HT-29 (cell line): ENCODE measurements at regions not wholly inside any gene's neighbourhood (a gene's known extent, or its start where the extent isn't known, plus 50 kb on each side); places are given as distances from the start of the nearest gene placed in this dataset.
A peak's percentile ranks its signal among the peaks of the same experiment; 100 is the strongest.
"Not testable (repeated sequence)": the region's sequence is repeated elsewhere in the genome, so short reads cannot be mapped to it uniquely, and the experiment has no call there.

ENCODE experiments used
- DNase-seq: peaks from one replicate; pipeline ENCODE4 v3.0.0-alpha.2; 2015; ENCODE audit warnings: low spot score

DNA sequence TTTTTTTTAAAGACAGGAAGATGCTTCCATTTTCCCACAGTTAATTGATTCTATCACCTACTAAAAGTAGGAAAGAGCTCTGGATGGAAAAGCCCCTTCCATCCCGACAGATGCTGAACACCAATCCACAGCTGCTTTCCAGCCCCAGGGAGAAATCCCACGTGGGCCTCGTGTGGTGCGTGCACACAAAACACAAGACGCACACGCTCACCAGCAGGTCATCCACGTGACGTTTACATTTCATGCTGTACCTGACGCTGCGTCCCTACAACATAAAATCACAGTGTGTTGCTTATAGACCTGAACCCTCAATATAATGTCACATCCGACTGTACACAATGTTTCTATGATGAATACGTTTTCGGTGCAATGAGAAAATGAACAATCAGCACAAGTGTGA, 50.2 kb upstream of the DACT2 start:
- DNase-seq = no peak

DNA sequence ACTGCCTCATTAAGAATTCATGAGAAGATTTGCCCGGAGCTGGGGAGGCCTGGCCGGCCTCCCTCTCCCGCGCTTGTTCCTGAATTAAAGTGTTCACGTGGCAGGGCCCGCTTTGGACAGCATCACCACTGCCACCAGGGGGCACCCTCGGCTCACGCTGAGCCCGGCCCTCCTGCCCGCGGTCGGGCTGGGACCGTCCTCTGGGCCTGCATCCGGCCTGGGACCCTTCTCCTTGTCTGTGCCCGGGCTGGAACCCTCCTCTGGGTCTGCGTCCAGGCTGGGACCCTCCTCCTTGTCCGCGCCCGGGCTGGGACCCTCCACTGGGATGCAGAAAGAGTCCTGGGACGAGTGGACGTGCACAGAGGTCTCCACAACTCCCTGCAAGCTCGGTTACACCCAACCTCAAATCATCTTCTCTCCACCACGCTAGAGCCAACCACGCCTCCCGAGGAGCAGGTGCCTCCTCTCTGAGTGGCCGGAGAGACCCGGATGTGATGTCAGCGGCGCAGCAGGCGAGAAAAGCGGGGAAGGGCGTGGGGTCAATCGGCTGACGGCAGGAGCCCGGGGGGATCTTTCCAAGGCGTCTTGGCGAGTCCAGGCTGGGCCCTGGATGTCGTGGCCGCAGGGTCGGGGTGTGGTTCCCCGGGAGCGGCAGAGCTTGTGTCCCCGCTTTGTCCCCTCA, 50.9 kb upstream of the DACT2 start:
- DNase-seq = peak; percentile 68

DNA sequence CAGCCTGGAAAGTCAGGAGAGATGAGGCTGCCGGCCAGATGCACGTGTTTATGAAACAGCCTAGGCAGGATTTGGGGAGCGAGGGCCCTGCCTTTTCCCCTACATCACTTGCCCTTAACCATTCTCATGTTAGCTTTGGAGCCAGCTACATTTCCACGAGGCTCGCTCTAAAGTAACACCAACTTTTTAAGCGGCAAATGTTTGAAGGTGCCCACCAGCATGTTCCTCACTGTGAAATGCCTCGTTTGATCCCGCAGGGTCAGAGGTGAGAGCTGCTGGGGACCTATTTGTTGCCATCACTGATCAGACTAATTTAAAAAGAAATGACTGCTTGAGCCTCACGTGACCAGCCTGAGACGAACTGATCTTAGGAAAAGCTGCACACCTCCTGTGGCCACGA, 51.6 kb upstream of the DACT2 start:
- no peak for DNase-seq

DNA sequence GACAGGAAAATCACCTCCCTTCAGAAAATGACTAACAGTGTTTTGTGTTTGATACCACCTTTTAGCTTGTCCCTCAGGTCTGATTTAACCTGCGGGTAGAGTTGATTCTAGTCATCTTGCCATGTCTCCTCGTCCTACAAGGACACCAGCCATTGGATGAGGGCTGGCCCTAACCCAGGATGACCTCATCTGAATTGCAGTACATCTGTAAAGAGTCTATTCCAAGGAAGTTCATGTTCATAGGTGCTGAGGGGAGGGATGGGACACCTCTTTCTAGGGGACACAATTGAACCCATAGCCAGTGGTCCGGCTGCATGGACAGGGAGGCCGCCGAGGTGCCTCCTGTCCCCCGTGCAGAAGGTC, 52.0 kb upstream of the DACT2 start:
- no peak for DNase-seq

DNA sequence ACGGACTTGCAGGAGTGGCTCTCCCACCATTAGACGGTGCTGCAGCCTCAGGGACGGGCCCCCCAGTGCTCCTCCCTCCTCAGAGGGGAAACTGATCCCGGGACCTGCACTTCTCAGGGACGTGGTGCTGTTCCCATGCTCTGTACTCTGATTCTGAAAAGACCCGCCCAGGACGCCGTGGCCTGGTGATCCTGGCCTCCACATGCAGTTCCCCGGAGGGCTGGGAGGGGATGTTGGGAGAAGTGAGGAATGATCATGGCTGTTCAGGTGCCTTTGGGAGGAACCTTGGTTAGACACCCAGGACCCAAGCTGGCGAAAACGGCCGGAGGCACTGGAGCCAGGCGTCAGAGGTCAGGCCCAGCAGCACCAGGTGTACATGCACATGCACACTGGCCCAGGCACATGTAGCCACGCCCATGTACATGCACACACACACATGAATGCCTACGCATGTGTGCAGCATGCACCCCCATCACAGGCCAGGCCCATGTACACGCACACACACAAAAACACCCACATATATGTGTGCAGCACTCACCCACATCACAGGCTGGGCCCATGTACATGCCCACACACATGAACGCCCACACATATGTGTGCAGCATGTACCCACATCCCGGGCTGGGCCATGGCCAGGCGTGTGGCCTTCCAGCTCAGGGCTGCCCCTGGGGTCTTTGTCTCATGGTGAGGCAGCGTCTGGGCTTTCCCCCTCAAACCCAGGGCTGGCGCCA, 52.6 kb upstream of the DACT2 start:
- no peak for DNase-seq

DNA sequence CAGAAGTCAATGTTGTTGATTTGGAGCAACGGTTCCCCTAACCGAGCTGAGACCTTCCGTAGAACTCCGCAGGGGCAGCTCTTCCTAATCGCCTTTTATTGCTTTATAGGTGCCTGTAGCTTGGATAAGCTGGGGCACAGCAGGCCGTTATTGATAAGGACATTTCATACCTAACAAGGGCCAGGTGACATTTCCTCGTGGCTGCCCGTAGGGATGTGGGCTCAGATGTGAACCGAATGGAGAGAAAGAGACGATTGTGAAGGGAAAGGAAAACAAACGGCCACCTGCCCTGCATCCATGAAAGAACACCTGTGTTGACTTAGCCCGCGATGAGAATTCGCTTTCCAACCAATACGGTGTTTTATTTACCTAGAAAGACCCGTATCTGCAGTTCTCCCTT, 53.3 kb upstream of the DACT2 start:
- DNase-seq = no peak

DNA sequence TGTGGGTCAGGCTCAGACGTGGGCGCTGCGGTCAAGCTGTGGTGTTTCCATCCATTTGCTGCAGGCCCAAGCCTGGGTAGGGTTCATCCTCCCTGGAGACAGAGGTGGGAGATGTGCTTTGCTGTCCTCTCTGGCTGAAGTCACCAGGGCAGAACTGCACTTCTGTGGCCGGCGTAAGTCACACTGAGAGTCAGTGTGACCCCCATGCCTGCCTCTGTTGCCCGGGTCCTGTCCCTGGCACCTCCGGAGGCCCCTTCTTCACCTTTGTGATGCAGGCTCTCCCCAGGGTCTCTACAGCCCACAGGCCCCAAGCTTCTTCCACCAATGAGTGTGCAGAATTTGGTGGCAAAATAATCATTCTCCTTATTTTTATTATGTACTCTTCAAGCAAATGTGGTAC, 53.8 kb upstream of the DACT2 start:
- no peak for DNase-seq

DNA sequence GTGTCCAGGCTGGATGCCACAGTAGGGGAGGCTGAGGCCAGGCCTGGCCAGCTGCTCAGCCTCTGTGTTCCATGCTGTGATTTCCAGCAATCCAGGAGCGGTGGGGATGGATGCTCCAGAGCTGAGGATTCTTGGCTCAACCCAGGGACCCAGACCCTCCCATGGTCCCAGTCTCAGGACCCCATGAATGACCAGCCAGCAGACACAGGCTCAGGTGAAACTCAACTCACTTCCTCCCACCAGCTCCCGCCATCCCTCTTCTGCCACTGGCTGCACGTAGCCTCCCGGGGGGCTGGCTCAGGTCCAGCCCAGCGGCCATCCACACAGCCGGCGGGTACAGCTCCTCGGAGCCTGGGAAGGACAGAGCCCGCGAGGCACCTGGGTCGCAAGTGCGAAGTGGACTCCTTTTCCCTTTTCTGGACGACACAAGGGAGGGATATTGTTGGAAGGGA, 54.5 kb upstream of the DACT2 start:
- no peak for DNase-seq

DNA sequence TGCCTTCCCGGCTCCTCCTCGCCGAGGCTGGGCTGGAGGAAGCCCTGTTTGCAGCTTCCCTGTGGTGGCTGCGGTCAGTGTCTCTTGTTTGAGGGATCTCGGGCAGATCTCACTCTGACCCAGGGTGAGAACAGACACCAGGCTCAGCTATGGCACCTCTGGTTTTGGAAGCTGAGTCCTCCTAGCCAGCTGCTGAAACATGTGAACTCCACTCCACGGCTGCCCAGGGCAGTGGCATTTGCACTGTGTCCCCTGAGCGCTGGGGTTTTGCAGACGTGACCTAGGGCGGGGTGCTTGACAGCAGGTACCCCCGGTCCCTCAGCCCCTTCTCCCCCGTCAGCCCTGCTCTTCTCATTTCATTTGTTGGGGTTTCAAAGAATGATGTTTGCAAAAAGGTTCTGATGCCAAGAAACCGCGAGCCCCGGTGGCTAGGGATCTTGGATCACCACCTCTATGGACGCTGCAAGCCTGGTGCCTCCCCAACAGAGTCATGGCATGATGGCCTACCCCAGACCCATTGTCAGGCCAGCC, 55.0 kb upstream of the DACT2 start:
- no peak for DNase-seq

DNA sequence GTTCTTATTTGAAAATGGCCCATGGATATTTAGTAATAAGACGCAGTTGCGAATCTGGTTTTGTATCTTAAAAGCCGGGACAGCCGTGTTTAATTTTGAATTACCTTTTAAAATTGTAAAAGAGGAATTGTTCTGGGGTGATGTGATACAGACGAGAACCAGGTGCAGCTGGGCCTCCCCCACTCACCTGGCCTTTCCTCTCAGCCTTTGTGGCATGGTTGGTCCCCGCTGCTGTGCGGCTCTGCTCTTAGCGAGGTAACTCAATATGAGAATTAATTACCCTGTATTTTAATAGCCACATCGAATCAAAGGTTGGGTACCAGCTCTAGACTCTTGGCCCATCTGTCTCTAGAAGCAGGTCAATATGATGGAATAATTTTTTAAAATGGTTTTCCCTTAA, 56.5 kb upstream of the DACT2 start:
- no peak for DNase-seq

DNA sequence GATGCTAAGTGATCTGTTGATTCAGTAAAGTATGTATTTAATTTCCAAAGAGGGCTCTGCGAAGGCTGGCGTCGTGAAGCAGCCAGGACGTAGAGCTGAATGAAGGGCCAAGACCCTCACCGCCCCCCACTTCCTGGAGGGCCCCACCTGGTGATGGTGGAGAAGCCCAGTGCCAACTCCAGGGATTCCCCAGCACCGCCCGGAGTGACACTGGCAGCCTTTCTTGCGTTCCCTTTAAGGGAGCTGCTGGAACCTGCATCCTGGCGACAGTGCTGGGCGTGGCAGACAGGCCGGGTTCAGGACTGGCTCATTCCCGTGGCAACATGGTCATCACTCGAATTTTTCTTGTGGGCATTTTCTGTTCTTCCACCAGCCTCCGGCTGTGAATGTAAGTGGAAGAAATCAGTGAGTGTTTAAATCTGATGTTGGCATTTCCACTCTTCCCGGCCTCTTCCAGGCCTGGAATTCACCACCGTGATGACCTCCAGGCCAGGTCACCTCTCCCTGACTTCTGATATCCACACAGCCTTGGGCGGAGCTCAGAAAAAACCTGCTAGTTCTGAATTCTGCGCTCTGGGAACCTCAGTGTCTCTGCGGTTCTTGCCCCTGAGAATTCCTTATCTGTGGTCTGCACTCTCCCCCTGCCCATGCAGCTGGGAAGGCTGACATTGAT, 57.4 kb upstream of the DACT2 start:
- DNase-seq = no peak

DNA sequence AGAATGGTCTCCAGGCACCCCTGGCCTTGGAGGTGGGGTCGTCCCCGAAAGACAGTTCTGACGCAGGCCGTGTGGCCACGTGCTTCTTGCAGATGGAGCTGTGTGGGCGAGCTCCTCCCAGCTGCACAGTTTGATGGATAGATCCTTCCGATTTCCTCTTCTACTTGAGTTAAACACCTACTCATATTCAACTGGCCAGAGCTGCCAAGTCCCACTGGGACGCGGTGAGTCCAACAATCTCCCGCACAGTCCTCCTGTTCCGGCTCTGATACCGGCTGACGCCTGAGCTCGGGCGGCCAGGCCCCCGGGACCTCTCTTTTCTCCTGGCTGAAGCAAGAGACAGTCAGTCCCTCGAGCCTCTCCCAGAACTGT, 57.9 kb upstream of the DACT2 start:
- DNase-seq = no peak

DNA sequence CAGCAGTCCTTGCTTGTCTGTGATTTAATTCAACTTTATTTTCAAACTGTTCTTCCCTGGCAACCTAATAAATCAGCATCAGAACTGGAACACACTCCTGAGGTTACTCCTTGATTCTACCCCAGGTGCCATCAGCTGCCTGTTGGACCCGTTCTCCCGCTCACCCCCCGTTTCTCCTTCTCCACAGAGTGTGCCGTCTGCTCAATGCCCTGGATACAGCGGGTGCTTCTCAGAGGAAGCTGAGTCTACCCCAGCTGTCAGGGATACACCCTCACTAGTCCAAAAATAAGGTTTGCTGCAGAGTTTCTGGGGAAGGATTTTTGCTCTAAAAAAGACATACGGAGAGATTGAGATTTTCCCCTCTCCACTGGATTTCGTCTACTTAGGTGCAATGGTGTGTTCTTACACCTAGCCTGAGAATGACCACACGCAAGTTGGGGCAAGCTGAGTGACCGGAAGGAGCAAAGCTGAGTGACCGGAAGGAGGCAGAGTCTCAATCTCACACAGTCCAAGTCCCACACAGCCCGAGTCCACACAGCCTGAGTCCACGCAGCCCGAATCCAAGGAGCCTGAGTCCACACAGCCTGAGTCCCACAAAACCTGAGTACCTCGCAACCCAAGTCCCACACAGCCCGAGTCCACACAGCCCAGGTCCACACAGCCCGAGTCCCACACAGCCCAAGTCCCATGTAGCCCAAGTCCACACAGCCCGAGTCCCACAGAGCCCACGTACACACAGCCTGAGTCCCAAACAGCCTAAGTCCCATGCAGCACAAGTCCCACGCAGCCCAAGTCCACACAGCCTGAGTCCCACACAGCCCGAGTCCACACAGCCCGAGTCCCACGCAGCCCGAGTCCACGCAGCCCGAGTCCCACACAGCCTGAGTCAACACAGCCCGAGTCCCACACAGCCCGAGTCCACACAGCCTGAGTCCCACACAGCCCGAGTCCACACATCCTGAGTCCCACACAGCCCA, 58.6 kb upstream of the DACT2 start:
- DNase-seq = no peak

DNA sequence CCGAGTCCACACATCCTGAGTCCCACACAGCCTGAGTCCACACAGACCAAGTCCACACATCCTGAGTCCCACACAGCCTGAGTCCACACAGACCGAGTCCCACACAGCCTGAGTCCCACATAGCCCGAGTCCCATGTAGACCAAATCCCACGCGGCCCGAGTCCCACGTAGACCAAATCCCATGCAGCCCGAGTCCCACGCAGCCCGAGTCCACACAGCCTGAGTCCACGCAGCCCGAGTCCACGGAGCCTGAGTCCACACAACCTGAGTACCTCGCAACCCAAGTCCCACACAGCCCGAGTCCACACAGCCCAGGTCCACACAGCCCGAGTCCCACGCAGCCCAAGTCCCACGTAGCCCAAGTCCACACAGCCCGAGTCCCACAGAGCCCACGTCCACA, 60.0 kb upstream of the DACT2 start:
- DNase-seq = not testable (repeated sequence)

DNA sequence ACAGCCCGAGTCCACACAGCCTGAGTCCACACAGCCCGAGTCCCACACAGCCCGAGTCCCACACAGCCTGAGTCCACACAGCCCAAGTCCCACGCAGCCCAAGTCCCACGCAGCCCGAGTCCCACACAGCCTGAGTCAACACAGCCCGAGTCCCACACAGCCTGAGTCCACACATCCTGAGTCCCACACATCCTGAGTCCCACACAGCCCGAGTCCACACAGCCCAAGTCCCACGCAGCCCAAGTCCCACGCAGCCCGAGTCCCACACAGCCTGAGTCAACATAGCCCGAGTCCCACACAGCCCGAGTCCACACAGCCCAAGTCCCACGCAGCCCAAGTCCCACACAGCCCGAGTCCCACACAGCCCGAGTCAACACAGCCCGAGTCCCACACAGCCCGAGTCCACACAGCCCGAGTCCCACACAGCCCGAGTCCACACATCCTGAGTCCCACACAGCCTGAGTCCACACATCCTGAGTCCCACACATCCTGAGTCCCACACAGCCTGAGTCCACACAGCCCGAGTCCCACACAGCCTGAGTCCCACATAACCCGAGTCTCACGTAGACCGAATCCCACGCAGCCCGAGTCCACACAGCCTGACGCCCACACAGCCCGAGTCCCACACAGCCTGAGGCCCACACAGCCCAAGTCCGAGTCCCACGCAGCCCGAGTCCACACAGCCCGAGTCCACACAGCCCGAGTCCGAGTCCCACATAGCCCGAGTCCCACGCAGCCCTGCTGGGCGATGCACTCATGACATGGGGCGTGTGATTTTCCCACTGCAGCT, 60.6 kb upstream of the SMOC2 start:
- DNase-seq = not testable (repeated sequence)

DNA sequence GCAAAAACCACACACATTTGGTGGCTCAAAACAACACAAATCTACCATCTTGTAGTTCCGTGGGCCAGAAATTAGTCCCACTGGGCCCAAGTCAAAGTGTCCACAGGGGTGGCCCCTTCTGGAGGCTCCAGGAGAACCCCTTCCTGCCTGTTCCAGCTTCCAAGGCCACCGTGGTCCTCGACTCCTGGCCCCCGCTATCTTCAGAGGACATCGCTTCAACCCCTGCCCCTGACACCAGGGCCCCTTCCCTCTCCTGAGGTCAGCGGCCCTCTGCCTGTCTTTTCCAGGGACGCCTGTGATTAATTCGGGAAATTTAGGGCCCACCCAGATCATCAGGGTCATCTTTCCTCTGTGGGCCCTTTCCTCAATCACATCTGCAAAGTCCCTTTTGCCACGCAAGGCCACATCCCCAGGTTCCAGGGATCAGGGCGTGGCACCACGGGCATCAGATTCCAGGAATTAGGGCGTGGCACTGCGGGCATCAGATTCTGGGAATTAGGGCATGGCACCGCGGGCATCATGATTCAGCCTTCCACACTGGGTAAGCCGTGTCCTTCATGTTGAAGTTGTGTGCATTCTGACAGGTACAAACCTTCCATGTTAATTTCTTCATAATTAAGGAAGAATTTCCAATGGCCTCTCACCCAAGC, 59.9 kb upstream of the SMOC2 start:
- DNase-seq = no peak

DNA sequence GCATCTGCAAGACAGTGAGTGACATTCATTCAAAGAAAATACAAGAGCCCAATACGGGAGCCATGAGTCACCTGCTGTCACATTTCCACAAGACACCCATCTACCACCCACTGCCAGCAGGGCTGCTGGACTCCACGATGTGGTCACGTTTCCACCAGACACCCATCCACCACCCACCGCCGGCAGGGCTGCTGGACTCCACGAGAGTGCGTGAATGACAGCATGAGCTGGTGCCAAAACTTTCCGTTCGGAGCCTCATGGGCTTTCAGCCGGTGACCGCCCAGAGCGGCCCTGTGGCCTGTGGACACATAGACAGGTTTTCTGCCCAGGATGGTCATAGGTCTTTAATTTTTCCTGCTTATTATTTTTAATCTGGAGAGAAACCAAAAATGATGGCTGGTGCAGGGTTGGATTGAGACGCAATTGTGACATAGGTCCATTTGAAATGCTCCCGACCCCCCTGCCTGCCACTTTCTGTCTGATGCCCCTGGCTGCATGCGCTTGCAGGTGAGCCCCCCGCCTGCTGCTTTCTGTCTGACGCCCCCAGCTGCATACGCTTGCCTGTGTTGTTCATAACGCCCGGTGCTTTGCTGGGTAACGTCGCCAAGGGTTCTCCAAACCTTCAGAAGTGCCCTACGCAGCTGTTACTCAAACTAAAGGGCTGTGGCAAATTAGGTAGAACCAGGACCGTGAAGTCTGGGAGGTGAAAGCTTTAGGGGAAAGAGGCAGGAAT, 59.1 kb upstream of the SMOC2 start:
- DNase-seq = no peak

DNA sequence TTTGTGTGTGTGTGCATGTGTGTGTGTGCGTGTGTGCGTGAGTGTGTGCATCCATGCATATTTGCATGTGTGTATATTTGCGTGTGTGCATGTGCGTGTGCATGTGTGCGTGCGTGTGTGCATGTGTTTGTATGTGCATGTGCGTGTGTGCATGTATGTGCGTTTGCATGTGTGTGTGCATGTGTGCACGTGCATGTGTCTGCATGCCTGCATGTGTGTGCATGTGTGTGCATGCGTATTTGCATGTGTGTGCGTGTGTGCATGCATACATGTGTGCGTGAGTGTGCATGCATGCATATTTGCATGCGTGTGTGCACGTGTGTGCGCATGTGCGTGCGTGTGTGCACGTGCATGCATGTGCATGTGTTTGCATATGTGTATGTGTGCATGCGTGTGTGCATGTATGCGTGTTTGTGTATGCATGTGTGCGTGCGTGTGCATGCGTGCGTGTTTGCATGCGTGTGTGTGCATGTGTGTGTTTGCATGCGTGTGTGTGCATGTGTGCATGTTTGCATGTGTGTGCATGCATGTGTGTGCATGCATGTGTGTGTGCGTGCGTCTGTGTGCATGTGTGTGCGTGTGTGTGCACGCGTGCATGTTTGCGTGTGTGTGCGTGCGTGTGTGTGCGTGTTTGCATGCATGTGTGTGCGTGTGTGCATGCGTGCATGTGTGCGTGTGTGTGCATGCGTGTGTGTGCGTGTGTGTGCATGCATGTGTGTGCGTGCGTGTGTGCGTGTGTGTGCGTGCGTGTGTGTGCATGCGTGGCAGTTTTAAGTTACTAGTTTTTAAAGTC, 57.7 kb upstream of the SMOC2 start:
- no peak for DNase-seq
